A673 (cell line): ENCODE measurements at regions not wholly inside any gene's neighbourhood (a gene's known extent, or its start where the extent isn't known, plus 50 kb on each side); places are given as distances from the start of the nearest gene placed in this dataset.

Experiments
- BruUV-seq: library from RNA; stranded (reverse); fragments of 400-500 nt; replicated peaks from 2 replicates; lab custom pipeline; 2021; lab: Mats Ljungman, UMichigan
- CTCF ChIA-PET: fragments of 300-600 bp; sonication (Branson Sonifier 250); formaldehyde crosslinking; loops from one replicate; lab custom pipeline; 2022; ENCODE audit warnings: antibody characterized with exemption; lab: Charles Lee
- POLR2A ChIA-PET: fragments of 300-600 bp; sonication (Branson Sonifier 250); formaldehyde crosslinking; loops from one replicate; lab custom pipeline; 2022; ENCODE audit warnings: antibody characterized with exemption; ENCODE audit not compliant: low non-redundant PET; lab: Charles Lee
- DNase-seq: peaks from one replicate; pipeline ENCODE4 v3.0.0-alpha.2; 2015; ENCODE audit warnings: low spot score
- H3K27ac ChIP-seq: fragments of 200-600 bp; sonication (generic); 2 replicates; pipeline ENCODE4 v1.5.1; 2016; ENCODE audit warnings: mixed run types, low read depth, mild to moderate bottlenecking, mixed read lengths, antibody characterized with exemption, low read length; ENCODE audit not compliant: poor library complexity, severe bottlenecking
- H3K27me3 ChIP-seq: fragments of 200-600 bp; sonication (generic); replicated peaks from 2 replicates; pipeline ENCODE4 v1.6.1; 2017; ENCODE audit warnings: mixed run types, low read depth, mild to moderate bottlenecking, mixed read lengths, antibody characterized with exemption, low read length; ENCODE audit not compliant: insufficient read depth, poor library complexity
- H3K36me3 ChIP-seq: fragments of 200-600 bp; sonication (generic); 2 replicates; pipeline ENCODE4 v1.6.1; 2016; ENCODE audit warnings: mixed run types, mild to moderate bottlenecking, mixed read lengths, antibody characterized with exemption, low read length; ENCODE audit not compliant: insufficient read depth, poor library complexity, severe bottlenecking
- H3K4me1 ChIP-seq: fragments of 200-600 bp; sonication (generic); 2 replicates; pipeline ENCODE4 v1.6.1; 2017; ENCODE audit warnings: mixed run types, mild to moderate bottlenecking, mixed read lengths, antibody characterized with exemption, low read length; ENCODE audit not compliant: insufficient read depth, poor library complexity, severe bottlenecking
- H3K4me3 ChIP-seq: fragments of 200-600 bp; sonication (generic); 2 replicates; pipeline ENCODE4 v1.5.1; 2016; ENCODE audit warnings: low read depth, mixed run types, mild to moderate bottlenecking, mixed read lengths, low read length; ENCODE audit not compliant: poor library complexity, severe bottlenecking
- H3K9me3 ChIP-seq: fragments of 200-600 bp; sonication (generic); 2 replicates; pipeline ENCODE4 v1.6.1; 2016; ENCODE audit warnings: mixed run types, low read depth, mild to moderate bottlenecking, mixed read lengths, antibody characterized with exemption, low read length; ENCODE audit not compliant: poor library complexity, severe bottlenecking
- CTCF ChIP-seq: fragments of 300-800, 200-600 bp; sonication (generic); conservative IDR thresholded peaks from 2 replicates; pipeline ENCODE4 v1.5.1; 2017; ENCODE audit warnings: low read depth, mild to moderate bottlenecking, antibody characterized with exemption, low read length, moderate library complexity, mixed read lengths
- EZH2 ChIP-seq: fragments of 200-600 bp; sonication (generic); IDR thresholded peaks from 2 replicates; pipeline ENCODE4 v1.6.1; 2017; ENCODE audit warnings: borderline replicate concordance, low read depth, mild to moderate bottlenecking, mixed read lengths, antibody characterized with exemption, low read length; ENCODE audit not compliant: poor library complexity, severe bottlenecking
- intact Hi-C: fragments of 100-400 bp; cut with micrococcal nuclease; formaldehyde crosslinking; loops from one replicate; pipeline ENCODE4 v1.10.0; 2022; ENCODE audit not compliant: unreplicated experiment

GRCh38 chr3:18082551-18083272 is 340.3 kb upstream of the TBC1D5 start:
- BruUV-seq: no TSS peak

GRCh38 chr3:18080198-18080689 is 337.8 kb upstream of the TBC1D5 start:
- H3K9me3 ChIP-seq: no peaks in the 10 kb centered on the region
- ChIA-PET POLR2A (no interaction called here), CTCF (no interaction called here)
- TF ChIP-seq CTCF: no peak
- TF ChIP-seq EZH2: no peak
- no peaks in the 10 kb centered on the region for H3K36me3 ChIP-seq
- no TSS peak for BruUV-seq
- H3K27me3 ChIP-seq: no peaks in the 10 kb centered on the region
- no peak overlapping the region for H3K4me3 ChIP-seq
- no peak for DNase-seq
- no peaks in the 10 kb centered on the region for H3K4me1 ChIP-seq
- intact Hi-C loops: no loop called here
- H3K27ac ChIP-seq: no peak overlapping the region

More at GRCh38 chr3:18082551-18083272, 340.3 kb upstream of the TBC1D5 start:
- H3K27ac ChIP-seq: no peak overlapping the region
- no peak overlapping the region for H3K4me3 ChIP-seq
- POLR2A ChIA-PET: no interaction called here
- H3K4me1 ChIP-seq: no peaks in the 10 kb centered on the region
- no peaks in the 10 kb centered on the region for H3K9me3 ChIP-seq
- CTCF ChIA-PET: no interaction called here
- peaks cover 12% of the 10 kb centered on the region for H3K27me3 ChIP-seq
- intact Hi-C loops: no loop called here
- no peaks in the 10 kb centered on the region for H3K36me3 ChIP-seq
- TF ChIP-seq CTCF: no peak
- TF ChIP-seq EZH2: no peak
- no peak for DNase-seq

GRCh38 chr3:18079739-18080138 is 337.3 kb upstream of the TBC1D5 start:
- H3K4me1 ChIP-seq: no peaks in the 10 kb centered on the region
- H3K9me3 ChIP-seq: no peaks in the 10 kb centered on the region
- H3K27me3 ChIP-seq: no peaks in the 10 kb centered on the region
- H3K4me3 ChIP-seq: no peak overlapping the region
- DNase-seq: no peak
- POLR2A ChIA-PET: no interaction called here
- no TSS peak for BruUV-seq
- no peak for TF ChIP-seq EZH2
- no peak for TF ChIP-seq CTCF
- H3K36me3 ChIP-seq: no peaks in the 10 kb centered on the region
- intact Hi-C loops: no loop called here
- CTCF ChIA-PET: no interaction called here
- no peak overlapping the region for H3K27ac ChIP-seq
